ENCODE measurements at regions not wholly inside any gene's neighbourhood (a gene's known extent, or its start where the extent isn't known, plus 50 kb on each side); places are given as distances from the start of the nearest gene placed in this dataset.

- Histone ChIP-seq H3K27me3 (peaks cover 0 to 41% (median 9%) of the 10 kb centered on the region in 3 donors), H3K9me3 (peaks cover 0 to 8% (median 4%) of the 10 kb centered on the region in 4 donors), H3K4me1 (no peaks in the 10 kb centered on the region), H3K4me3 (no peak overlapping the region), H3K27ac (no peak overlapping the region), H3K36me3 (no peaks in the 10 kb centered on the region)
- no peak for DNase-seq
- TF ChIP-seq CTCF (IDR thresholded peaks at IDR 0.05) (no peak), POLR2A (IDR thresholded peaks at IDR 0.05) (no peak), EP300 (IDR thresholded peaks at IDR 0.05) (no peak), POLR2AphosphoS5 (IDR thresholded peaks at IDR 0.05) (no peak)
- 21 to 26% methylated on average over 14 of the region's 14 CpGs for WGBS, 2 donors
- intact Hi-C loops (cut with DNase I), result no loop called here
These were observed 79.6 kb upstream of the RNU6ATAC start for GRCh38 chr9:134243778-134244467.

GRCh38 chr9:134245179-134245578, 80.8 kb upstream of the RNU6ATAC start:
- DNase-seq, result no peak
- TF ChIP-seq POLR2AphosphoS5 (IDR thresholded peaks at IDR 0.05) (no peak), EP300 (IDR thresholded peaks at IDR 0.05) (no peak), CTCF (IDR thresholded peaks at IDR 0.05) (no peak), POLR2A (IDR thresholded peaks at IDR 0.05) (no peak)
- WGBS, 2 donors, result 35 to 64% methylated on average over 11 of the region's 11 CpGs

GRCh38 chr9:134247918-134248631, 78.2 kb upstream of the RXRA start:
- Histone ChIP-seq H3K27me3 (peaks cover 0 to 5% (median 0%) of the 10 kb centered on the region in 3 donors), H3K36me3 (no peaks in the 10 kb centered on the region), H3K4me1 (no peaks in the 10 kb centered on the region), H3K27ac (no peak overlapping the region), H3K9me3 (peaks cover 0 to 8% (median 4%) of the 10 kb centered on the region in 4 donors), H3K4me3 (no peak overlapping the region)
- 81 to 94% methylated on average over 5 of the region's 5 CpGs for WGBS, 2 donors
- intact Hi-C loops (cut with DNase I), result no loop called here
- TF ChIP-seq EP300 (IDR thresholded peaks at IDR 0.05) (no peak), POLR2A (IDR thresholded peaks at IDR 0.05) (no peak), POLR2AphosphoS5 (IDR thresholded peaks at IDR 0.05) (no peak), CTCF (IDR thresholded peaks at IDR 0.05) (no peak)
- no peak for DNase-seq

More at GRCh38 chr9:134245179-134245578, 80.8 kb upstream of the RNU6ATAC start:
- Histone ChIP-seq H3K27ac (no peak overlapping the region), H3K9me3 (peaks cover 0 to 8% (median 4%) of the 10 kb centered on the region in 4 donors), H3K27me3 (peaks cover 0 to 30% (median 4%) of the 10 kb centered on the region in 3 donors), H3K4me1 (no peaks in the 10 kb centered on the region), H3K4me3 (no peak overlapping the region), H3K36me3 (no peaks in the 10 kb centered on the region)
- intact Hi-C loops (cut with DNase I), result no loop called here

- Histone ChIP-seq H3K9me3 (peaks cover 0 to 8% (median 4%) of the 10 kb centered on the region in 4 donors), H3K4me1 (no peaks in the 10 kb centered on the region), H3K27me3 (no peaks in the 10 kb centered on the region), H3K4me3 (no peak overlapping the region), H3K36me3 (no peaks in the 10 kb centered on the region), H3K27ac (no peak overlapping the region)
- TF ChIP-seq POLR2AphosphoS5 (IDR thresholded peaks at IDR 0.05), result no peak
- TF ChIP-seq CTCF (IDR thresholded peaks at IDR 0.05), result no peak
- TF ChIP-seq EP300 (IDR thresholded peaks at IDR 0.05), result no peak
- TF ChIP-seq POLR2A (IDR thresholded peaks at IDR 0.05), result no peak
- 69 to 84% methylated on average over 33 of the region's 33 CpGs for WGBS, 2 donors
- intact Hi-C loops (cut with DNase I), result no loop called here
- DNase-seq, result no peak
These were observed 74.8 kb upstream of the RXRA start for GRCh38 chr9:134251296-134252069.

Data from sigmoid colon (tissue), 6 donors.